Cerebellar cortex (tissue), 1 donor: ENCODE measurements at regions not wholly inside any gene's neighbourhood (a gene's known extent, or its start where the extent isn't known, plus 50 kb on each side); places are given as distances from the start of the nearest gene placed in this dataset.
"Not testable (repeated sequence)": the region's sequence is repeated elsewhere in the genome, so short reads cannot be mapped to it uniquely, and the experiment has no call there.

Experiments used
- DNase-seq: peaks from one replicate; pipeline ENCODE4 v3.0.0-alpha.2; 2015; ENCODE audit warnings: low spot score

- no peak for DNase-seq
Measured at GRCh38 chr5:167821669-167822068, 469.8 kb upstream of the WWC1 start.

- DNase-seq: no peak
Measured at GRCh38 chr5:167822241-167822640, 469.2 kb upstream of the WWC1 start.

DNA sequence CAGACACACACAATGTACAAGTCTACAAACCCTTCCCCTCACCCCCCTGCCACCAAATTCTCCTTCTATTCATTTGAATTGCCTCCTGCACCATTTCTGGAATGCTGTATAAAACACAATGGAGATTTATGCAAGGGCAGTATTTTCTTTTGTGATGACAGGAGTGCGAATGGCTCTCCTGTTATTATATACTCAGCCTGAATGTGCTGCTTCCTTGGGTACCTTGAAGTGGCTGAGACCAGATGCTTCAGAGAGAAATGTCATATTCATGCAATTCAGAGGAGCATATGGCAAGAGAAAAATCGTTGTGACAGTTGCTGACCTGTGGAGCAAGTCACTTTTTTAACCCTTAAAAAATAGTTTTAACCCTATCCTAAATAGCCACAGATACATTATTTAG, 468.0 kb upstream of the WWC1 start:
- DNase-seq: no peak

- no peak for DNase-seq
Measured at GRCh38 chr5:167827766-167828165, 463.7 kb upstream of the WWC1 start.

- no peak for DNase-seq
Measured at GRCh38 chr5:167831754-167832504, 459.5 kb upstream of the WWC1 start.

DNA sequence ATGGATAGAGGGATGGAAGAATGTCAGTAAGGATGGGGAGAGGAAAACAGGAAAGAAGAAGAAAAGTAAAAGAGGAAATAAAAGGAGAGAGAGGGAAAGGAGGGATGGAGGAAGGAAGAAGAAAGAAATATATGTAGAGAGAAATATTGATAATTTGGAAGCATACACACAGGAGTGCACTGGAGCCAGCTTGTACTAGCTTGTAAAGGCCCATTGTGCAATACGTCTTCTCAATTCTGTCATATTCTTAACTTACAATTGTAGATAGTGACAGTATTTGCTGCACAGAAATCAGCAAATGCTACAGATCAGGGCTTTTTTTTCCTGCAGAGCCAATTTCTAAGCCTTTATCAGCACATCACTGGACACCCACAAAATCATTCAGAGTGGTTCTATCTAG, 458.8 kb upstream of the WWC1 start:
- DNase-seq: no peak

DNA sequence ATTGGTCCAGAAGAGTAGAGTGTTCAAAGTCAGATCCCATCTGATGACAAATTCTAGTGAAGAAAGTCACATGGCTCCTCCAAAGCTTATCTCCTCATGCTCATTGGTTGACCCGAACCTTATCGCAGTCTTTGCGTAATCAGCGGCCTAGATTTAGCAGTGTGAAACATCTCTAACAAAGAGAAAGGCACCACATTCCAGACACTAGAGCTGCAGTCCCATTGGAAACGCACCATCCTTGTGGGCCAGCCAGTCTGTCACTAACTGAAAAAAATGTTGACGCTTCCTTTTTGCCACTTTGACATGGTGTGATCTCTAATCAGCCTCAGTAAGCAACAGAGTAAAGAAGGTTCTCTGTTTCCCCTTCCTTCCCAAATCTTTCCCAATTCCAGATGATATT, 458.0 kb upstream of the WWC1 start:
- DNase-seq: no peak

DNA sequence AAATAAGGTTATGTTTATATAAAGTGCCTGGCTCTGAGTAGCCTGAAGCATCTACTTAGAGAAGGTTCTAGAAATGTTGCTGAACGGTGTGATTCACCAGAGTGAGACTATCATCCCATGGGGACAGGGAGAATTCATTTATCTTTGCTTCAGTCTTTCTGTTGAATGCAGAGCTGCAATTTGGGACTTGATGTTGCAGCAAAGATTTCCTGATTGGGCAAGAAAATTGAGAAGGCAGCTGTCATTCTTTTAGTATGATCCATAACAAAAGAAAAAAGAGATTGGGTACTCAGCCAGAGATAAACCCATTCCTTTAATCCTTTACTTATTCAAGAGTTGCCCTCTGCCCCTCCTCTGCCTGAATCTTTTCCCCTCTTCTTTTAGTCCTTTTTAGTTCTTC, 456.3 kb upstream of the WWC1 start:
- no peak for DNase-seq

DNA sequence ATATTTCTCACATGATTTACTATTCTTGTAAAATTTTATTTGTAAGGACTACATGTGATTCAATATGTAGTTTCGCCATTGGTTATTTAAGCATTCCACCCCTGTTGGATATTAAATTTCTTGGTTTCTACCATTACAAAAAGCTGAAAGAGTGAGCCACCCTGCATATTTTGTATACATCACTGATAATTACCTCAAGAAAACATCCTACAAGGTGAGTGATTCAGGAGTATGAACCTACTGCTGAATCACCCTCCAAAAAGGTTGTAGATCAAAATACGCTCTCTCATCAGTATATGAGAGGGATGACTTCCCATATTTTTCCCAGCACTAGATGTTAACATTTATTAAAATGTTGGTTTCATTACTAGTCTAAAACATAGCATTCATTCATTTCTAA, 454.3 kb upstream of the WWC1 start:
- DNase-seq: no peak

DNA sequence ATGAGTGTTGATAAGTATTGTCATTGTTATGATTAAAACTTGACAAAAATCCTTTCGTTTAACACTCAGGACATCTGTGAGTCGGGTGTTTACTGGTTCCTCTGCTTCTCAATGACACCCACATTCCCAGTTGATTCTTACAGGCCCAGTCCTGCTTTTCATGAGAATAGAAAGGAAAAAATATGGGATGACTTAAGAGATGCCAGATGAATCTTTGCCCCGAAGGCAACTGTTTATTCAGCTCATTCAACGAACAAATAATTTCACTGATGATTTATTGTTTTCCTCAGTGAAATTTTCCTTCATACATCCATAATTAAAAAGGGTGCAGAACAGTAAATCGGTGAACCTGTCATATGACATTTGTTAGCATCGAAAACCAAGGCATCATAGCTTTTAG, 452.4 kb upstream of the WWC1 start:
- DNase-seq: no peak

DNA sequence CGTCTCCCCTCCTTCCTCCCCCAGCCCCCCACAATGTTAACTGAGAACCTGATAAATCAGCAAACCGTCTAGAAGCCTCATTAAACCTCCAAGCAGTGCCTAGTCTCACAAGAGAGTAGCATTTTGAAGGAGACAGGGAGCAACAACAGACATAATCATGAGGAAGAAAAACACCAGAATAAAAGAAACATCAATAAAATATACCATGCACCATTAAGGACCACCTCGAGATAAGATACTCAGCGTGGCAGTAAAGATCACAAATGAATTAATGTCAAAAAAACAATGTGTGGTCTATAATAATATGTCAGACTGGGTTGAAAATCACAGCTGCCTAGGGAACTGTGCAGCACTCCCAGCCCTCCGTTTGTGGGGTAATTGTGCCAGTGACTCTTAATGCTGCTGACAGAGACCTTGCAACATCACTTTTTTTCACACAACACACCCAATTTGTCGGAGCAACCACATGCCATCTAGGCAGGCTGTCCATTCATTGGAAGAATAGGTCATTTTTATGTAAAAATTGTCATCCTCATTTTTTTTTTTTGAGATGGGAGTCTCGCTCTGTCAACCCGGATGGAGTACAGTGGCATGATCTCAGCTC, 450.8 kb upstream of the WWC1 start:
- no peak for DNase-seq

DNA sequence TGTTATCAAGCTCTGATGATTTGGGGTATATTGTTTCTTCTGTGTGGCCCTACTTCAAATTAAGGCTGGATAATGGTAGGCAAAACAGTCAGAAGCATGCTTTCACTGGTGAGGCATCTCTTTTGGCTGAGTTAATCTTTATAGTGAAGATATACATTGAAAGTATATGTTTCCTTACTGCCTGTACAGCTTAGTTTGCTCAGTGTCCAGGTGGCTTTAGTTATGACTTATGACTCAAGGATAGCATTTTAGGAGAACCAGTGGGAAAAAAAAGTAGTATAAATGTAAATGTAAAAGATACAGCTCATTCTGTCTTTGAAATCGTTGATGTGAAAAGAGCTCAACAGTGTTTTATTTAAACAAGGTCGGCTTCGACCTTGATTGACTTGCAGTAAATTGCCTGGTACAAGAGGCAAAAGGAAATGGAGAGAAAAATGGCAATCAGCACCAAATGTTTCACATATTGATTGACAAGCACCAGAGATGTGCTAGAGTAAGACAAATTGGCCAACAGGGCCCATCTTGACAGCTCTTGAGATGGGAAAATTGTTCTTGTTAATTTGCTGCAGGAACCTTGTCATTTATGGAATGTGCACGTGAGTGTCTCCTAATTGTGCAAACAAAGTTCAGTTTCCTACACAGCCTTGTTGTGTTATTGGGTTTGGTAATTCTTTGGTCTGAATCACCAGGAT, 447.4 kb upstream of the WWC1 start:
- DNase-seq: no peak

- no peak for DNase-seq
Measured at GRCh38 chr5:167845952-167846351, 445.5 kb upstream of the WWC1 start.

DNA sequence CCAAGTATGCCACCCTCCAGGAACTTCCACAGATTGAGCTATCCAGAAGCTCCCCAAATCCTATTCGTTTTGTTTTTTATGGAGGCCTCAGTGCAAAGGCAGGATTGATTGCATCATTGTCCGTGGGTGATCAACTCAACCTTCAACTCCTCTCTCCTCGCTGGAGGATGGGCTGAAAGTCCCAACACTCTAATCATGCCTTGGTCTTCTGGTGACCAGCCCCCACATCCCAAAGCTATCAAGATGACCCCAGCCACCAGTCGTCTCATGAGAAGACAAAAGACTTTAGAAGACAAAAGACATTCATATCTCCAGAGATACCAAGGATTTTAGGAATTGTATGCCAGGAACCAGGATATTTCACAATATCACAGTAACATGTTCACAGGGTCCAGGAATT, 441.6 kb upstream of the WWC1 start:
- no peak for DNase-seq

- no peak for DNase-seq
Measured at GRCh38 chr5:167850911-167851310, 440.5 kb upstream of the WWC1 start.

- no peak for DNase-seq
Measured at GRCh38 chr5:167851416-167851815, 440.0 kb upstream of the WWC1 start.

- no peak for DNase-seq
Measured at GRCh38 chr5:167852515-167852914, 438.9 kb upstream of the WWC1 start.

DNA sequence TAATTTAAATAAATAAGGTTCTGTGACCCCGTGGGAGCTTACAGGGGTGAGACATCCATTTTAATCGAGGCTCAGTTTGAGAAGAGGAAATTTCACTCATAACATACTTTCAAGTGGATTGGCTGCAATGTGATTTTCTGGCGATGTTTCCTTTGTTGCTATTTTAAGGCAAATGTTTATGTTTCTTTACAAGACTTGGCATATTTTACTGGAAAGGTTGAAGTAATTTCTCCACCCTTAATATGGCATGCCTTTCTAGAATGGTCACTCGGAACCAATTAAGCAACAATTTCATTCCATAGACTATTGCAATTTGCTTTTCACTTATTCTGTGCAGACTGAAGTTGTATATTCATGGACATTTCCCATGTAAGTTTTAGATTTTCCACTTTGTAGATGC, 438.0 kb upstream of the WWC1 start:
- no peak for DNase-seq

DNA sequence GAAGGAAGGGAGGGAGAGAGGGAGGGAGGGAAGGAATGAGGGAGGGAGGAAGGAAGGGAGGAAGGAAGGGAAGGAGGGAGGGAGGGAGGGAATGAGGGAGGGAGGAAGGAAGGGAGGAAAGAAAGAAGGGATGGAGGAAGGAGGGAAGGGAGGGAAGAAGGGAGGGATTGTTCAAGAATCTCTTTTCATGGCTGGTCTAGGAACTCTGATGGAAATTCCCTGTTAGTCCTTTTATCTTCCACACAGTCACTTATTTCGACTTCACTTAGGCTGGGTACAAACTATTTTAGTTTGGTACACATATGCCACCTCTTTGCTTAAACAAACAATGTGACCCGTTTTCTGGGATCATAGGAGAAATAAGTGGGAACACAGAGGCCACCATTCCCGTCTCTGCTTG, 435.6 kb upstream of the WWC1 start:
- DNase-seq: no peak

DNA sequence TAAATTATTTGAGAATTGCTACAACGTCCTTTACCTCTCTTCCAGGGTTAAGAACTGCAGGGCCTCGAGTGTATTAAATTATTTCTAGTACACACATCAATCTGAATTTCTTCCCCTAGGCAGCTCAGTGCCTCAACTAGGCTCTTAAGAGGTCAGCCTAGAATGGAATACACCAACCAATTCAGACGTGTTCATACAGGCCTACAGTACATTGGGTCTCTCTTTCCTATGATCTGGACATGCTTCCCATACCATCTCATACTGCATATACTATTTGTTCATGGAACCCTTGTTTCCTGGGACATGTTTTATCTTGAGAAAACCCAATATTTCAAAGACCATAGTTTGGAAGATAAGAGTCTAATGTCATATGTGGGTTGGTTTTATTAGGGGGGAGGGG, 434.1 kb upstream of the WWC1 start:
- DNase-seq: no peak

DNA sequence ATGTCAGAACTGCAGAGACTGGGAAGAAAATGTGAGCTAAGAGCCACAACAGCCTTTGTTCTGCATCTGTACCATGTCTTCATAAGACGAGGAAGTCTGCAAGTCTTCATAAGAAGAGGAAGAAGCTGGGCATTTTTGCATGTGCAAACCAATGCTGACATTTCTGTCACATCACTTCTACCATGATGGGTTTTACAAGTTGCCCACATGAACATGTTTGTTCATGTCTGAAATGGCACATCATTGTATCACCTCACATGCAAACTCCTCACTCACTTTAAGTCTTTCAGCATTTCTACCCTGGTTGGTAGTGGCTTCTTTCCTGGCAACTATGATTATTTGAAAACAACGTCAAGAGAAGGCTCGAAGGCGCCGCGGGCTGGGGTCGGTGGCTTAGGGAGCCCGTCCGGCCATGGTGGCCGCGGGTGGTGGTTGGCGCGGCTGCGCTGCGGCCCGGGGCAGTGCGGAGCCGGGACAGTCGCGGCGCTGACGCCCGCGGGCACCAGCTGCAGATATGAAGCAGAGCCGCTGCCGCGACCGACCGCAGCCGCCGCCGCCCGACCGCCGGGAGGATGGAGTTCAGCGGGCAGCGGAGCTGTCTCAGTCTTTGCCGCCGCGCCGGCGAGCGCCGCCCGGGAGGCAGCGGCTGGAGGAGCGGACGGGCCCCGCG, 433.1 kb upstream of the WWC1 start:
- DNase-seq: not testable (repeated sequence)

- DNase-seq: peak; percentile 59
Measured at GRCh38 chr5:167861129-167861927, 430.1 kb upstream of the WWC1 start.
